Spinal cord (tissue), 9 donors: ENCODE measurements at regions not wholly inside any gene's neighbourhood (a gene's known extent, or its start where the extent isn't known, plus 50 kb on each side); places are given as distances from the start of the nearest gene placed in this dataset.

Source experiments
- DNase-seq, 6 donors: peaks; one replicate each; pipeline versions ENCODE4 v3.0.0 to v3.0.0-alpha.2; 2013 to 2015; ENCODE audit warnings: low spot score in 6 of 6, low read depth in 4 of 6
- H3K27ac ChIP-seq: one replicate; pipeline ENCODE4 v1.5.1; 2013; ENCODE audit warnings: low read depth, low read length, control low read depth
- H3K27me3 ChIP-seq: one replicate; pipeline ENCODE4 v1.6.1; 2013; ENCODE audit warnings: low read length; ENCODE audit not compliant: control insufficient read depth, insufficient read depth
- H3K36me3 ChIP-seq: one replicate; pipeline ENCODE4 v1.6.1; 2013; ENCODE audit warnings: low read length; ENCODE audit not compliant: control insufficient read depth, insufficient read depth
- H3K4me1 ChIP-seq: one replicate; pipeline ENCODE4 v1.6.1; 2013; ENCODE audit warnings: low read length; ENCODE audit not compliant: control insufficient read depth, insufficient read depth
- H3K4me3 ChIP-seq: one replicate; pipeline ENCODE4 v1.5.1; 2013; ENCODE audit warnings: low read depth, low read length, control low read depth
- H3K9me3 ChIP-seq: one replicate; pipeline ENCODE4 v1.6.1; 2013; ENCODE audit warnings: low read length; ENCODE audit not compliant: control insufficient read depth, insufficient read depth
- WGBS: methylation state at CpG from one replicate; pipeline ENCODE4 v1.1.5; 2013; ENCODE audit warnings: missing lambda C conversion rate; ENCODE audit not compliant: insufficient coverage; 5-methylcytosine and 5-hydroxymethylcytosine counted together
- donor health status: healthy.

DNA sequence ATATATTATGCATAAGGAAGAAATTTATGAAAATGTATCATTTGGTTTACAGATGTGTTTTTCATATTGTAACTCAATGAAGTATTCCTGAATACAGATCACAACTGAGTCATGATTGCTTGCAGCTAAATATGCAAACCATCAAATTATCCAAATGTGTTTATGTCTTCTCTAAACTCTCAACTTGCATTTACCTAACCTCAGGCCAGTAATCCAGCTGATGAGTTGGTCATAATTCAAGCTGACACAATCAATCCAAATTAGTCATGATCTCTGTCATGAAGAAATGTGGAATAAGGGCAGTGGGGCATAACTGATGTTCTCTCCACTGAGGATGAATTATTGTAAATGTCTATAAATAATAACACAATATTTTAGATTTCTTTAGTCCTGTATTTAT, 104.8 kb upstream of the CNTN1 start:
- no peaks in the 10 kb centered on the region for H3K4me1 ChIP-seq
- H3K9me3 ChIP-seq, result peaks cover 2% of the 10 kb centered on the region
- DNase-seq, result no peak
- no peak overlapping the region for H3K27ac ChIP-seq
- no peaks in the 10 kb centered on the region for H3K27me3 ChIP-seq
- no peaks in the 10 kb centered on the region for H3K36me3 ChIP-seq
- H3K4me3 ChIP-seq, result no peak overlapping the region

DNA sequence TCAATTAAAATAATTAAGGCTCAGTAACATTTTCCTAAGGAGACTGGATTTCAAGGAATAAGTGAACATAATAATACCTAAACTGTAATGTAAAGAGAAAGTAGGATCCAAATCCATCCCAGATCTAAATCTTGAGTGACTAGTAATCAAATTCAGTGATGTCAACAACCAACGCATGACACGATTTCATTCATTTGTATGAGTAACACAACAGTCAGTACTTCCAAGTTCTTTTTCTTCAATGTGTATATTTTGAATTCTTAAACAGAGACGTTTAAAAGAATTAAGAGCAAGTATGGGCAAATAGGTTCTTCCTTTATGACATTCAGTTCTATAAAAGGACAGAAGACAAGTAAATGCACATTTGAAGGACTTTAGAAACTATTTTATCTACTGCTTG, 104.3 kb upstream of the CNTN1 start:
- Histone ChIP-seq H3K4me3 (no peak overlapping the region), H3K4me1 (no peaks in the 10 kb centered on the region), H3K27me3 (no peaks in the 10 kb centered on the region), H3K27ac (no peak overlapping the region), H3K9me3 (peaks cover 2% of the 10 kb centered on the region), H3K36me3 (no peaks in the 10 kb centered on the region)
- no CpG with 5 or more reads among the region's 3 CpGs for WGBS
- DNase-seq, result no peak

DNA sequence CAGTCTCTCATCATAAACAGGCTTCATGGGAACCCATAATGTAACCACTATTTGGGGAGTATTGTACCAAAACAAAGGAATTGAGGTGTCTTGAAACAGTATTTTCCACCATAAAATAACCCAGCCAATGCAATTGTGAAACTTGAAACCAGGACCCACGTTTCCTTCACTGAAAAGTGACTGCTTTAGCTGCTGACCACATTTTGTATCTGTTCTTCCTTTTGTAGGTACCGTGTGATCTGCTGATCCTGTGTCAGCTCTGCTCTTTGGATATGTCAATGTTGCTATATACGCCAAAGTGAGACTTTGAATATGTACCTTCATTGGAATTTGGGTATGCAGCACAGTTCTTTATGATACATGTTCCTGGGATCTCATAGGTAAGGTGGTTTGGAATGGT, 95.1 kb upstream of the CNTN1 start:
- Histone ChIP-seq H3K27me3 (no peaks in the 10 kb centered on the region), H3K36me3 (no peaks in the 10 kb centered on the region), H3K4me1 (no peaks in the 10 kb centered on the region), H3K9me3 (no peaks in the 10 kb centered on the region), H3K4me3 (no peak overlapping the region), H3K27ac (no peak overlapping the region)
- 79% methylated on average over 3 of the region's 3 CpGs for WGBS
- no peak for DNase-seq

DNA sequence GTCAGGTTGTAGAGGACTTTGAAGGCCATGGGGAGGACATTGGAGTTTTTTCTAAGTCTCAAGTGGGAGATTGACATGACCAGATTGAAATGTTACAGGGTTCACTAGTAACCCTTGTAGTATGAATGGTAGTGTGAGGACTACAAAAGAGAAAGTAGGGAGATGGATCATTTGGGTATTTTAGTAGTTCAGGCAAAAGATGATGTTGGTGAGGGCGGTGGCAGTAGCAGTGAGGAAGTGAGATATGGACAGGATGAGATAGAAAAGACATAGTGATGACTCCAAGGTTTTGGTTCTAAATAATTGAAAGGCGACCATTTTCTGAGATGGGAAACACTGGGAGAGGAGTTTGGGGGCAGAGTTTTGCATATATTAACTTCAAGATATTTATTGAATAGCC, 94.2 kb upstream of the CNTN1 start:
- Histone ChIP-seq H3K4me3 (no peak overlapping the region), H3K27me3 (no peaks in the 10 kb centered on the region), H3K27ac (no peak overlapping the region), H3K9me3 (no peaks in the 10 kb centered on the region), H3K4me1 (no peaks in the 10 kb centered on the region), H3K36me3 (no peaks in the 10 kb centered on the region)
- 100% methylated on average over 1 of the region's 2 CpGs for WGBS
- DNase-seq, result no peak

DNA sequence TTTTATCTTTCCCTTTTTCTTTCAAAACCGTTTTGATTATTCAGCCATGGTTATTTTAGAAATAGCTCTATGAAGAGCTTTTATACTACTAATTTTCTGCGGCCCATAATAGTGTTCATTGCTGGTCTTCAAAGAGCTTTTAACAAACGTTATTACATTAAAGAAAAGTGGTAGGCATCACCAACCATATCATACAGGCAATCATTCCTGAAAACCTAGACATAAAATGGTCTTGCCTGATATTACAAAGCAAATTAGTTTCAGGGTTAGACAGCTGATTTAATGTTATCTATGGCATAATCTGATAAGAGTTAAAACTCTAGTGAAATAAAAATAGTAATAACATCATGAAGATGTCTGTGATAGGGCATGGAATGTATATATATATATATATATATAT, 89.7 kb upstream of the CNTN1 start:
- no peaks in the 10 kb centered on the region for H3K4me1 ChIP-seq
- no peak overlapping the region for H3K27ac ChIP-seq
- no peaks in the 10 kb centered on the region for H3K9me3 ChIP-seq
- peak in 1 of 6 donors; percentile 60 for DNase-seq
- no peak overlapping the region for H3K4me3 ChIP-seq
- no peaks in the 10 kb centered on the region for H3K36me3 ChIP-seq
- no peaks in the 10 kb centered on the region for H3K27me3 ChIP-seq
- WGBS, result no CpG with 5 or more reads among the region's 3 CpGs

DNA sequence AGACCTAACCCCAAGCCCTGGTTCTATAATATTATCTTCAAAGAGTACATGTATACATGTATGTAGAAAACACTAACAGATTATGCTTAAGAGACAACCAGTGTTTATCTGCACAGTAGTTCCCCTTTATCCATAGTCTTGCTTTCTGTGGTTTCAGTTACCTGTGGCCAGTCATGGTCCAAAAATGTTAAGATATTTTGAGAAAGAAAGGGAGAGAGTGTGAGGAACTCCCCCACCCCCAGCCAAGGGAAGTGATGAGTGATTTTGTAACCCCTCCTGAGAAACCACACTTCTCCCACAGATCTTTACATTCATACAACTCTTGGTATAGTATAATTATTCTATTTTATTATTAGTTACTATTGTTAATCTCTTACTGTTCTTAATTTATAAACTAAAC, 77.3 kb upstream of the CNTN1 start:
- DNase-seq, result no peak
- no peaks in the 10 kb centered on the region for H3K9me3 ChIP-seq
- no peaks in the 10 kb centered on the region for H3K27me3 ChIP-seq
- H3K4me1 ChIP-seq, result no peaks in the 10 kb centered on the region
- no peak overlapping the region for H3K4me3 ChIP-seq
- H3K36me3 ChIP-seq, result no peaks in the 10 kb centered on the region
- H3K27ac ChIP-seq, result no peak overlapping the region

DNA sequence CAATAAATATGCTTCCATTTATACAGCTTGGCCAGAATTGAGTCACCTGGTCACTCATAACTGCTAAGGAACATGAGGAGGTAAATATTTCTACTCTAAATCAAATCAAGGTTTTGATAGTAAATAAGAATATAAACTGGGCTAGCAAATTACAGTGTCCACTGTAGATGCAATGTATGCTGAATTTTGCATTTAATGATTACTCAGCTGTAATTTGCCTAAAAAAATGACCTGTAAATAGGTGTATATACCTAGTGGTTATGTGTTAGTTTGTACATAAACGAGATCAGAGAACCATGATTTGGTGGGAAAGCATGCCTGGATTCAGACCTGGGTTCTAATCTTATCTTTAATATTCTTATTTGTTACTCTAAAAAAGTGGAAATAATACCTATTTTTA, 76.6 kb upstream of the CNTN1 start:
- no peak for DNase-seq
- Histone ChIP-seq H3K4me3 (no peak overlapping the region), H3K27ac (no peak overlapping the region), H3K36me3 (no peaks in the 10 kb centered on the region), H3K4me1 (no peaks in the 10 kb centered on the region), H3K27me3 (no peaks in the 10 kb centered on the region), H3K9me3 (no peaks in the 10 kb centered on the region)
- WGBS, result no CpG with 5 or more reads among the region's 1 CpG

DNA sequence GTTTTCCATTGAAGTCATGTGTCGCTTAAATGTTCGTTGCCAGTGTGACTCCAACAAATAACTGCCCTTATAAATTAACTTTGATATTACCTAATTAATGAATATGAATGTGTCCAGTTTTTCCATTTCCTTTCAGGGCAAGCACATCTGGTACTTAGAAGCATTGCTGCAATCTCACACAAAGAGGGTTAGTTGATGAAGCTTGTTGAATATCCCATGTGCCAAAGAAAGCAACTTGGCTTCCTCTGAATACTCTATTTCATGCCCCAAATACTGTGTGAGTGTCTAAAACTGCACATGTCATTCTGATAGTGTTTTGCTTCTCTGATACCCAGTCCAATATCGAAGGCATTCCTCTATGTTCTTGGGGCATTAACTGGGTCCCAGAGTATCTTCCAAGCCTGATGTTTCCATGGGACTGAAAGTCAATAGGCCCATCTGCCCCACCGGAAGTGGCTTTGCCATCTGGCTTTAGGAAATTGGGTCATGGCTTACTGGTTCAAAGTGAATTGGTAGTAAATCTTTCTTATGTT, 75.8 kb upstream of the CNTN1 start:
- Histone ChIP-seq H3K4me1 (no peaks in the 10 kb centered on the region), H3K4me3 (no peak overlapping the region), H3K27ac (no peak overlapping the region), H3K9me3 (no peaks in the 10 kb centered on the region), H3K36me3 (no peaks in the 10 kb centered on the region), H3K27me3 (no peaks in the 10 kb centered on the region)
- peak in 4 of 6 donors; percentile 42 to 77 (median 60) for DNase-seq
- WGBS, result 80% methylated on average over 1 of the region's 4 CpGs

DNA sequence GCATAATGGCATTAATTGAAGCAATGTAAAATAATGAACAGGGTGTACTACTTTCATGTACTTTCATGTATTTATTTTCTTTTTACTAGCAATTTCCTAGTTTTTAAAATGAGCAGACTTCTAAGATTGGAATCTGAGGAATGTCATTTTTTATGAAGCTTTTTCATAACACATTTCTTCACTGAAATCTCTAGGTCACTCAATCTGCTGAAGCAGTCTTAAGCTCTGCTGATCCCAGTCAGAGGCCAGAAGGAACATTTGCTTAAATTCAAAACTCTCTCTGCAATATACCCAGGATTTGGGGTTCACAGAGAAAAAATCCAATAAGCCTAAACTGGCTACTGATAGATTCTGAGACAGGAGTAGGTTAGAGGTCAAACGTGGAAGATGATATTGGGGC, 73.6 kb upstream of the CNTN1 start:
- DNase-seq, result no peak
- no CpG with 5 or more reads among the region's 1 CpG for WGBS
- Histone ChIP-seq H3K27ac (no peak overlapping the region), H3K36me3 (no peaks in the 10 kb centered on the region), H3K4me3 (no peak overlapping the region), H3K4me1 (no peaks in the 10 kb centered on the region), H3K9me3 (no peaks in the 10 kb centered on the region), H3K27me3 (no peaks in the 10 kb centered on the region)

DNA sequence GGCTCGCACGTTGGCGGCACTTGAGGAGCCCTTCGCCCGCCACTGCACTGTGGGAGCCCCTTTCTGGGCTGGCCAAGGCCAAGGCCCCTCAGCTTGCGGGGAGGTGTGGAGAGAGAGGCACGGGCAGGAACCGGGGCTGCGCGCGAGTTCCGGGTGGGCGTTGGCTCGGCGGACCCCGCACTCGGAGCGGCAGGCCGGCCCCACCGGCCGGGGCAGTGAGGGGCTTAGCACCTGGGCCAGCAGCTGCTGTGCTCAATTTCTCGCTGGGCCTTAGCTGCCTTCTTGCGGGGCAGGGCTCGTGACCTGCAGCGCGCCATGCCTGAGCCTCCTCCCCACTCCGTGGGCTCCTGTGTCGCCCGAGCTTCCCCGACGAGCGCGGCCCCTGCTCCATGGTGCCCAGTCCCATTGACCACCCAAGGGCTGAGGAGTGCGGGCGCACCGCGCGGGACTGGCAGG, 71.6 kb upstream of the CNTN1 start:
- H3K4me1 ChIP-seq, result no peaks in the 10 kb centered on the region
- H3K27me3 ChIP-seq, result no peaks in the 10 kb centered on the region
- DNase-seq, result no peak
- no peaks in the 10 kb centered on the region for H3K9me3 ChIP-seq
- no peak overlapping the region for H3K27ac ChIP-seq
- H3K36me3 ChIP-seq, result no peaks in the 10 kb centered on the region
- 91% methylated on average over 17 of the region's 38 CpGs for WGBS
- H3K4me3 ChIP-seq, result no peak overlapping the region
